Nephron (organoid): ENCODE measurements at regions not wholly inside any gene's neighbourhood (a gene's known extent, or its start where the extent isn't known, plus 50 kb on each side); places are given as distances from the start of the nearest gene placed in this dataset.
"Not testable (repeated sequence)": the region's sequence is repeated elsewhere in the genome, so short reads cannot be mapped to it uniquely, and the experiment has no call there.

Experiments used
- H3K27ac Mint-ChIP-seq, 3 experiments: 2 replicates each; pipeline ENCODE4 v1.8.0; 2020; ENCODE audit warnings: mixed read lengths in 3 of 3, mild to moderate bottlenecking in 2 of 3, moderate library complexity in 1 of 3
- H3K27me3 Mint-ChIP-seq: 2 replicates; pipeline ENCODE4 v1.8.0; 2021; ENCODE audit warnings: low read depth, mild to moderate bottlenecking, moderate library complexity, mixed read lengths
- H3K36me3 Mint-ChIP-seq: 2 replicates; pipeline ENCODE4 v1.8.0; 2020; ENCODE audit warnings: low read depth, mixed read lengths
- H3K4me1 Mint-ChIP-seq: 2 replicates; pipeline ENCODE4 v1.8.0; 2020; ENCODE audit warnings: mixed read lengths
- H3K4me3 Mint-ChIP-seq, 3 experiments: 2 replicates each; pipeline ENCODE4 v1.8.0; 2020; ENCODE audit warnings: mild to moderate bottlenecking in 3 of 3, mixed read lengths in 3 of 3, moderate library complexity in 2 of 3
- H3K9me3 Mint-ChIP-seq: 2 replicates; pipeline ENCODE4 v1.8.0; 2020; ENCODE audit warnings: mixed read lengths
- CTCF ChIP-seq, 3 experiments: fragments of 200-600 bp; sonication (generic); IDR thresholded peaks; one replicate each; pipeline ENCODE4 v1.5.0; 2021; ENCODE audit warnings: antibody characterized with exemption in 3 of 3; ENCODE audit not compliant: unreplicated experiment in 3 of 3

GRCh38 chr2:132324005-132324404 is 92.6 kb upstream of the GPR39 start:
- not testable (repeated sequence) for H3K4me1 Mint-ChIP-seq, H3K27ac Mint-ChIP-seq, H3K4me3 Mint-ChIP-seq

GRCh38 chr2:132332345-132333033 is 84.1 kb upstream of the GPR39 start:
- not testable (repeated sequence) for H3K27me3 Mint-ChIP-seq, H3K4me3 Mint-ChIP-seq, H3K27ac Mint-ChIP-seq, H3K36me3 Mint-ChIP-seq, H3K9me3 Mint-ChIP-seq, H3K4me1 Mint-ChIP-seq

More at GRCh38 chr2:132324005-132324404, 92.6 kb upstream of the GPR39 start:
- H3K36me3 Mint-ChIP-seq, H3K9me3 Mint-ChIP-seq, H3K27me3 Mint-ChIP-seq: not testable (repeated sequence)

DNA sequence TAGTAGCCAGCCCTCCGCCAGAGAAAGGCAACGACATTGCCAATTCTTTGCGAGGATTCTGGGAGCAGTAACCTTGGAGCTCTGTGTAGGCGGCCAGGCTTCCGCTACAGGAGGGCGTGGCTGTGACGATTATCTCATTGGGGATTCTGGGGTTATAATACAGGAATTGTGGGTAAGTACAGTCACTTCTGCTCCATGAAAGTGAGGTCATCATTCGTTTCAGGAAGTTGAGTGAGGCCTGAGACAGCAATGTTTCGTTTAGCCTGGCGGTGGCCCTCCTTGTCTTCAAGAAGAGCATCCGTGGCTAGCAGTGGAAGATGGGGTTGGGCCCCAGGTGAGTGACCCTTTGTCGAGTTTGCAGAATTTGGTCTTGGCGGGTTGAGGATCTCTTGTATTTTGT is 79.5 kb upstream of the GPR39 start:
- not testable (repeated sequence) for H3K9me3 Mint-ChIP-seq, H3K4me1 Mint-ChIP-seq, H3K4me3 Mint-ChIP-seq, H3K27ac Mint-ChIP-seq, H3K27me3 Mint-ChIP-seq, H3K36me3 Mint-ChIP-seq

GRCh38 chr2:132337844-132338243 is 78.8 kb upstream of the GPR39 start:
- not testable (repeated sequence) for H3K4me1 Mint-ChIP-seq, H3K27me3 Mint-ChIP-seq, H3K27ac Mint-ChIP-seq, H3K4me3 Mint-ChIP-seq, H3K9me3 Mint-ChIP-seq, H3K36me3 Mint-ChIP-seq

DNA sequence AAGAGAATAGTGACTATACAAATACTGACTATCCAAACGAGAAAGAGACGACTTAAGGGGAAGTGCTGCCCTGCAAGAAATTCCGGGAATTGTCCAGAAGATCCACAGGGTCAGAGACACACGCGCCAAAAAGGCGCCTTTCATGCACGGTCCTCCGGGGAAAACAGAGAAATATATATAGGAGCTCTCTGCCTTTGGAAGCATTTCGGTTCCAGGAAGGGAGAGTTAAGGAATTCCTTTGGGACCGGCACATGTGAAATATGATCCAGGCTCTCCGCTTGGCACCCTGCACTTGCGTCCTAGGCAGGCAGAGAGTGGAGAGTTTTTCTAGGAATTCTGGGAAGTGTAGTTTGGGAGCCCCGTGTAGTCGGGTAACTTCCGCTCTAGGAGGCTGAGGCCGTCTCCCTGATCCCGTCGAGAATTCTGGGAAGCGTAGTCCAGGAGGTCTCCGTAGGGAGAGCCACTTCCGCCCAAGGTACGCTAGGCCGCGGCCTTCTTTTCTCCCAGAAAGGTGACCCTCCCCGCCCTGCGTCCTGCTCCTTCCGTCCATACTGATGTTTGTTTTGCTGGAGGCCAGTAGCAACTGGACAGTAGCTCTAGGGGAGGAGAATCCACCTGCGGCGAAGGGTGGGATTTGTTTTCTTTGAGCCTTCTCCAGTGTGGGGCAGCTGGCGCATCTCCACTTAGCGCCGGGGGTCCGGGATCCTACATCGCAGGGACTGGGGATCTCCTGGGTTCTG is 69.4 kb upstream of the GPR39 start:
- not testable (repeated sequence) for H3K36me3 Mint-ChIP-seq, H3K9me3 Mint-ChIP-seq, H3K27me3 Mint-ChIP-seq
- H3K27ac Mint-ChIP-seq: peak overlapping the region; percentile 81 to 96 (median 93)
- H3K4me1 Mint-ChIP-seq: peaks cover 12% of the 10 kb centered on the region
- H3K4me3 Mint-ChIP-seq: peak overlapping the region; percentile 85 to 89 (median 86)

DNA sequence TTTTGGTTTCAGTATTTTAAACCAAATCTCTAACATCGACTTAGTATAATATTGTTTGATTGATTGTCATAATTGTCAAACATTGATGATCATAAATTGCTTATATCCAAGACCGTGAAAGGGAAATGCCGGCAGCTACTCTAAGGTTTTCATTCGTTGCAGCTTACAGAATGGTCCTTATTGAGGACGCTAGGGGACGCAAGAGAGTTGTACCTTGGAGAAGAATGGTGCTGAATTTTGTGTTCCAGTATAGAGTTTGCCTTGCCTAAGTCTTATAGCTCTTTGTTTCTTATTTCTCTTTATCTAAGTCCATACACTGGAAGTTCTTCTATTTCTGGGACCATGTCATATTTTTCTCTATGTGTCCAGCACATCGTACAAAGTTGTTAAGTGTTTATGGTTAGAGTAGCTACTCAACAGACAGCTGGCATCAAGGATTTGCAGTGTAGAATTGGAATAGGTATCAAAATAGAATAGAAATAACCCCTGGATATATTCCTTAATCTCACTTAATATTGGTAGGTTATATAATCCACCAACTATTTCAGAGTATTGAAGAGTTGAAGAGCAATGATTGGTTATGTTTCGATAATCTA is 67.4 kb upstream of the GPR39 start:
- H3K27ac Mint-ChIP-seq: peak overlapping the region; percentile 65 to 72 (median 69)
- not testable (repeated sequence) for H3K9me3 Mint-ChIP-seq, H3K27me3 Mint-ChIP-seq, H3K36me3 Mint-ChIP-seq
- peak; percentile 74 to 78 (median 76) for TF ChIP-seq CTCF (IDR thresholded peaks at IDR 0.05; ENCODE audit: unreplicated experiment in 3 of 3)
- peak overlapping the region; percentile 63 to 79 (median 70) for H3K4me3 Mint-ChIP-seq
- peaks cover 12% of the 10 kb centered on the region for H3K4me1 Mint-ChIP-seq

- not testable (repeated sequence) for H3K9me3 Mint-ChIP-seq, H3K27me3 Mint-ChIP-seq, H3K27ac Mint-ChIP-seq, H3K36me3 Mint-ChIP-seq
- Mint-ChIP-seq H3K4me3 (peak overlapping the region; percentile 77 to 80 (median 78)), H3K4me1 (peaks cover 11% of the 10 kb centered on the region)
Observed at GRCh38 chr2:132351668-132352067, 64.9 kb upstream of the GPR39 start.

DNA sequence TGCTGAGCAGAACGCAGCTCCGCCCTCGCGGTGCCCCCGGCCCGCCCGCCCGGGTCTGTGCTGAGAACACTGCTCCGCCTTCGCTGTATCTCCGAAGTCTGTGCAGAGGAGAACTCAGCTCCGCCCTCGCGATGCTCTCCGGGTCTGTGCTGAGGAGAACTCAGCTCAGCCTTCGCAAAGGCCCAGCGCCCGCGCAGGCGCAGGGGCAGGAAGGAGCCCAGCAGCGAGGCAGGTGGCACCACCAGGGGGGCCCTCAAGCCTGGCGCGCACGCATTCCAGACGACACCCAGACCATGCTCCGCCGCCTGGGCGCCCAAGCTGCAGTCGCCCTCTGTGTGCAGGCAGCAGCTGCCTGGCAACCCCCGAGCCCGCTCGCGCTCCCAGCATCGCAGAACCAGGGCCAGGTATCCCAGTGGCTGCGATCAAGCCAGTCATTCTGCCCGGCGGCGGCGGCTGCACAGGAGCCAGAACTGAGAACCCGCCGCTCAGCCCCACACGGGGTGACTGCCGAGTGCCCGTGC is 64.1 kb upstream of the GPR39 start:
- not testable (repeated sequence) for H3K27me3 Mint-ChIP-seq, H3K36me3 Mint-ChIP-seq, H3K9me3 Mint-ChIP-seq, H3K27ac Mint-ChIP-seq, H3K4me1 Mint-ChIP-seq
- peak overlapping the region; percentile 77 to 80 (median 78) for H3K4me3 Mint-ChIP-seq

DNA sequence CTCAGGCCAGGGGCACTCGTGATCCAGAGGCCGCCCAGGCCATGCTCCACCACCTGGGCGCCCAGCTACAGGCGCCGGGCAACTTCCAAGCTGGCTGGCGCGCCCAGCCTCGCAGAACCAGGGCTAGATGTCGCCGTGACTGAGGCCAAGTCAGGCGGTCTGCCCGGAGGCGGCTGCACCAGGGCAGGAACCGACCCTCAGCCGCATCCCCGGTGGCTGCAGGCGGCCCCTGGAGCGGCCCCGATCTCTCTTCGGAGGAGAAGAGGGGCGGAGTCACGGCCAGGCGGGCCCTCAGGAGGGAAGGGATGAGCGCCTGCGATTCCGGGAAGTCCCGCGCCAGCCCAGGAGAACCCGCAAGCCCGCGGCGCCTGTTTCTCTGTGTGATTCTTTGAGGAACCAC is 63.2 kb upstream of the GPR39 start:
- not testable (repeated sequence) for H3K27me3 Mint-ChIP-seq, H3K9me3 Mint-ChIP-seq, H3K36me3 Mint-ChIP-seq, H3K27ac Mint-ChIP-seq, H3K4me1 Mint-ChIP-seq
- peak overlapping the region; percentile 67 to 84 (median 75) for H3K4me3 Mint-ChIP-seq

DNA sequence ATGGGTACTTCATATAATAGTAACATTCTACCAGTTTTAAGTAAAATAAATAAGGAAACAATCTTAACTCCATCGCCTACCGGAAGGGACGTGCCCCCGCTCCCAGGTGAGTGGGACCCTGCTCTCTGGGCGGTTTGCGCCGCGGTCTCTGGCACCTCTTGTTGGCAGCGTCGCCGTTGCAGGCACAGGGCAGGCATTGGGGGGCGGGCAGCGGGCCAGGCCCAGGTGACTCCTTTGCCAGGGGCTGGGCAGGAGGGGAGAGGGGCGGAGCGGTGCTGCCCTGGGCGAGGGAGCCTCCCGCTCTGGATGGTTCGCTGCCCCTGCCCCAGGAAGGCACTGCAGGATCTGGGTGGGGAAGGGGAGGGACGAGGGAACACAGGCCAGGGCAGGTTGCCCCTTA is 55.6 kb upstream of the GPR39 start:
- H3K4me3 Mint-ChIP-seq, H3K36me3 Mint-ChIP-seq: not testable (repeated sequence)

GRCh38 chr2:132361498-132361897 is 55.1 kb upstream of the GPR39 start:
- H3K4me3 Mint-ChIP-seq, H3K4me1 Mint-ChIP-seq: not testable (repeated sequence)
- peaks cover 31% of the 10 kb centered on the region for H3K9me3 Mint-ChIP-seq

More for the DNA sequence above, 55.6 kb upstream of the GPR39 start:
- not testable (repeated sequence) for H3K4me1 Mint-ChIP-seq, H3K27me3 Mint-ChIP-seq, H3K27ac Mint-ChIP-seq
- H3K9me3 Mint-ChIP-seq: peaks cover 27% of the 10 kb centered on the region

DNA sequence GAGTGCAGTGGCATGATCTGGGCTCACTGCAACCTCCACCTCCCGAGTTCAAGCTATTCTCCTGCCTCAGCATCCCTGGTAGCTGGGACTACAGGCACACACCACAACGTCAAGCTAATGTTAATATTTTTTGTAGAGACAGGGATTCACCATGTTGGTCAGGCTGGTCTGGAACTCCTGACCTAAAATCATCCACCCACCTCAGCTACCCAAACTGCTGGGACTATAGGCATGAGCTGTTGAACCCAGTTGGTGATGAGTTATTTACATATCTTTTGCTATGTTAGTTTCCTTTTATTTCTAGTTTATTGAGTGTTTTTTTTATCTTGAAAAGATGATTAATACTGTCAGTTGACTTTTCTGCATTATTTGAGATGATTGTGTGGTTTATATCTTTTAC is 53.3 kb upstream of the GPR39 start:
- H3K36me3 Mint-ChIP-seq, H3K4me3 Mint-ChIP-seq: not testable (repeated sequence)

More at GRCh38 chr2:132361498-132361897, 55.1 kb upstream of the GPR39 start:
- H3K36me3 Mint-ChIP-seq, H3K27me3 Mint-ChIP-seq, H3K27ac Mint-ChIP-seq: not testable (repeated sequence)

DNA sequence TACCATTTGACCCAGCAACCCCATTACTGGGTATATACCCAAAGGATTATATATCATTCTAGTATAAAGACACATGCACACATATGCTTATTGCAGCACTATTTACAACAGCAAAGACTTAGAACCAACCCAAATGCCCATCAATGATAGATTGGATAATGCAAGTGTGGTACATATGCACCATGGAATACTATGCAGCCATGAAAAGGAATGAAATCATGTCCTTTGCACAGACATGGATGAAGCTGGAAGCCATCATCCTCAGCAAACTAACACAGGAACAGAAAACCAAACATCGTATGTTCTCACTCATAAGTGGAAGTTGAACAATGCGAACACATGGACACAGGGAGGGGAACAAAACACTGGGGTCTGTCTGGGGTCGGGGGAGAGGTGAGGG is 50.6 kb upstream of the GPR39 start:
- not testable (repeated sequence) for H3K27me3 Mint-ChIP-seq, H3K36me3 Mint-ChIP-seq, H3K27ac Mint-ChIP-seq, H3K4me1 Mint-ChIP-seq, H3K4me3 Mint-ChIP-seq
- peaks cover 27% of the 10 kb centered on the region for H3K9me3 Mint-ChIP-seq

More for the DNA sequence above, 53.3 kb upstream of the GPR39 start:
- not testable (repeated sequence) for H3K27me3 Mint-ChIP-seq, H3K27ac Mint-ChIP-seq, H3K4me1 Mint-ChIP-seq
- peaks cover 33% of the 10 kb centered on the region for H3K9me3 Mint-ChIP-seq
